SK-N-SH (cell line): ENCODE measurements at regions not wholly inside any gene's neighbourhood (a gene's known extent, or its start where the extent isn't known, plus 50 kb on each side); places are given as distances from the start of the nearest gene placed in this dataset.
"Not testable (repeated sequence)": the region's sequence is repeated elsewhere in the genome, so short reads cannot be mapped to it uniquely, and the experiment has no call there.

Experiments used
- CTCF ChIA-PET: fragments of 300-600, 350-600 bp; formaldehyde crosslinking; extraction: SDS; loops from one replicate; lab custom pipeline; 2021; lab: Yijun Ruan, JAX
- POLR2A ChIA-PET: fragments of 350-600 bp; sonication (Branson Sonifier 250); formaldehyde crosslinking; extraction: SDS; loops from one replicate; lab custom pipeline; 2020; ENCODE audit warnings: antibody characterized with exemption, inconsistent platforms; lab: Yijun Ruan, JAX
- DNase-seq: peaks from one replicate; pipeline ENCODE4 v3.0.0; 2012
- H2AFZ ChIP-seq: fragments of 200-600 bp; sonication (generic); 2 replicates; pipeline ENCODE4 v1.8.1; 2016; ENCODE audit warnings: antibody characterized with exemption, mild to moderate bottlenecking, low read depth
- H3F3A ChIP-seq: fragments of 200-600 bp; sonication (generic); replicated peaks from 2 replicates; pipeline ENCODE3; 2016; ENCODE audit warnings: antibody characterized with exemption, mild to moderate bottlenecking; ENCODE audit not compliant: insufficient read depth
- H3K27ac ChIP-seq, 2 experiments: fragments of 200-500 bp in 1 of 2; fragments of 200-600 bp in 1 of 2; sonication (Bioruptor generic) in 1 of 2; sonication (generic), shearing (Covaris generic) in 1 of 2; 2 replicates each; pipeline versions ENCODE4 v1.5.1 to v1.6.1; 2014 to 2016; ENCODE audit warnings: low read depth in 2 of 2, inconsistent platforms in 1 of 2, low read length in 1 of 2, mild to moderate bottlenecking in 1 of 2, mixed read lengths in 1 of 2
- H3K27me3 ChIP-seq: fragments of 200-600 bp; sonication (generic), shearing (Covaris generic); 2 replicates; pipeline ENCODE4 v1.6.1; 2016; ENCODE audit warnings: mixed run types; ENCODE audit not compliant: insufficient read depth
- H3K36me3 ChIP-seq, 2 experiments: fragments of 200-500 bp in 1 of 2; fragments of 200-600 bp in 1 of 2; sonication (Bioruptor generic) in 1 of 2; sonication (generic) in 1 of 2; replicated peaks in 1 of 2; 2 replicates each; pipeline versions ENCODE3 to v1.5.1; 2014 to 2016; ENCODE audit warnings: low read length in 1 of 2, mild to moderate bottlenecking in 1 of 2; ENCODE audit not compliant: insufficient read depth in 2 of 2, control insufficient read depth in 1 of 2
- H3K4me1 ChIP-seq, 2 experiments: fragments of 200-500 bp in 1 of 2; fragments of 200-600 bp in 1 of 2; sonication (Bioruptor generic) in 1 of 2; sonication (generic), shearing (Covaris generic) in 1 of 2; 2 replicates each; pipeline versions ENCODE4 v1.5.1 to v1.6.1; 2014 to 2016; ENCODE audit warnings: low read depth in 1 of 2, low read length in 1 of 2, mixed run types in 1 of 2; ENCODE audit not compliant: insufficient read depth in 2 of 2, control insufficient read depth in 1 of 2
- H3K4me2 ChIP-seq: fragments of 200-600 bp; sonication (generic), shearing (Covaris generic); 2 replicates; pipeline ENCODE4 v1.6.1; 2017; ENCODE audit warnings: mixed run types
- H3K4me3 ChIP-seq, 2 experiments: fragments of 200-500 bp in 1 of 2; fragments of 200-600 bp in 1 of 2; sonication (Bioruptor generic) in 1 of 2; sonication (generic), shearing (Covaris generic) in 1 of 2; 2 replicates each; pipeline versions ENCODE4 v1.5.1 to v1.8.1; 2014 to 2016; ENCODE audit warnings: low read depth in 2 of 2, inconsistent platforms in 1 of 2, low read length in 1 of 2, mild to moderate bottlenecking in 1 of 2, mixed read lengths in 1 of 2, moderate library complexity in 1 of 2
- H3K79me2 ChIP-seq: fragments of 200-600 bp; sonication (generic); 2 replicates; pipeline ENCODE4 v1.8.1; 2017; ENCODE audit warnings: mild to moderate bottlenecking; ENCODE audit not compliant: insufficient read depth
- H3K9ac ChIP-seq: fragments of 200-600 bp; sonication (generic); 2 replicates; pipeline ENCODE4 v1.6.1; 2017; ENCODE audit warnings: mixed run types
- H3K9me2 ChIP-seq: fragments of 200-600 bp; sonication (generic); 2 replicates; pipeline ENCODE4 v1.6.1; 2017; ENCODE audit warnings: mixed run types
- H3K9me3 ChIP-seq: fragments of 200-600 bp; sonication (generic); 2 replicates; pipeline ENCODE4 v1.6.1; 2017; ENCODE audit warnings: mixed run types, mild to moderate bottlenecking, moderate library complexity
- H4K20me1 ChIP-seq: fragments of 200-600 bp; sonication (generic); 2 replicates; pipeline ENCODE4 v1.6.1; 2017; ENCODE audit warnings: mild to moderate bottlenecking, mixed run types; ENCODE audit not compliant: insufficient read depth
- CHD2 ChIP-seq: fragments of 150-350 bp; IDR thresholded peaks from 2 replicates; pipeline ENCODE4 v1.6.1; 2018; ENCODE audit warnings: low read length; ENCODE audit not compliant: partially characterized antibody
- FOXM1 ChIP-seq: IDR thresholded peaks from 2 replicates; pipeline ENCODE4 v1.4.0; 2012; ENCODE audit warnings: low read depth, mild to moderate bottlenecking
- GABPA ChIP-seq: IDR thresholded peaks from 2 replicates; pipeline ENCODE4 v1.4.0; 2012; ENCODE audit warnings: low read depth, mild to moderate bottlenecking
- NFIC ChIP-seq: IDR thresholded peaks from 2 replicates; pipeline ENCODE4 v1.4.0; 2012; ENCODE audit warnings: borderline replicate concordance
- POLR2AphosphoS5 ChIP-seq: IDR thresholded peaks from 2 replicates; pipeline ENCODE4 v1.6.1; 2012; ENCODE audit warnings: low read depth, low read length
- SMC3 ChIP-seq: IDR thresholded peaks from 2 replicates; pipeline ENCODE4 v1.6.1; 2012; ENCODE audit warnings: low read depth, low read length, improper control_type of control experiment
- TCF12 ChIP-seq: IDR thresholded peaks from 2 replicates; pipeline ENCODE4 v1.4.0; 2012
- USF2 ChIP-seq: fragments of 150-350 bp; IDR thresholded peaks from 2 replicates; pipeline ENCODE4 v1.6.1; 2017; ENCODE audit warnings: antibody characterized with exemption, low read length, low read depth, borderline replicate concordance
- WGBS: methylation state at CpG from one replicate; pipeline ENCODE4 v1.1.6; 2017; ENCODE audit warnings: low lambda C conversion rate; 5-methylcytosine and 5-hydroxymethylcytosine counted together
- TF ChIP-seq, protein P1 (sequence below): fragments of 200-600 bp; sonication (generic); IDR thresholded peaks from 2 replicates; pipeline ENCODE4 v1.6.1; 2017; ENCODE audit warnings: antibody characterized with exemption, mild to moderate bottlenecking, moderate library complexity
- TF ChIP-seq, protein P2 (sequence below): IDR thresholded peaks from 2 replicates; pipeline ENCODE4 v1.4.0; 2012; ENCODE audit warnings: low read depth

DNA sequence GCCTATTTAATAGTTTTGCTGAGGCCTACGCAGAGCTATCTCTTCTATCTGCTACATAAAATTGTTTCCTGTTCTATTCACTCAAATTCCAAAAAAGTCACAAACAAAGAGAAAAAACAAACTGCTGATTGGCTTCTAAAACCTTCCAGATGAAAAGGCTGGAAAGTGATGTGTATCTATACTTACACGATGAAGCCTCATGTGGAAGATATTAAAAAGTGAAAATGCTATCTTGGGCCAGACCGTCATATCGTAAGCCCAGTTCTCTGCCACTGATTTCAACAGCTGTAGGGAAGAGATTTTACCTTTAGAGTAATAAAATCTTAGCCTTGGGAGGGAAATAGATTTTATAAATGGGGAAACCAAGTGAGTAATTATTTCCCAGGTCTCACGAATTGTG is 394.8 kb downstream of the KIF20B start:
- Histone ChIP-seq H3K4me1 (no peaks in the 10 kb centered on the region), H4K20me1 (no peaks in the 10 kb centered on the region), H3K9ac (no peak overlapping the region), H3F3A (no peaks in the 10 kb centered on the region), H3K4me3 (no peak overlapping the region), H2AFZ (no peak overlapping the region), H3K9me2 (no peaks in the 10 kb centered on the region), H3K79me2 (no peaks in the 10 kb centered on the region), H3K9me3 (no peaks in the 10 kb centered on the region), H3K27me3 (no peaks in the 10 kb centered on the region), H3K27ac (no peak overlapping the region), H3K4me2 (no peak overlapping the region), H3K36me3 (no peaks in the 10 kb centered on the region)
- 19% methylated on average over 5 of the region's 5 CpGs for WGBS
- TF ChIP-seq GABPA: no peak
- TF ChIP-seq POLR2AphosphoS5: no peak
- no peak for TF ChIP-seq FOXM1
- no peak for TF ChIP-seq SMC3
- CTCF ChIA-PET: no interaction called here
- POLR2A ChIA-PET: no interaction called here
- no peak for DNase-seq

GRCh38 chr10:90107581-90107980 is 406.2 kb downstream of the KIF20B start:
- POLR2A ChIA-PET, H3K4me1 ChIP-seq, H2AFZ ChIP-seq, H3K4me3 ChIP-seq, H3K9me2 ChIP-seq, H3K79me2 ChIP-seq, CTCF ChIA-PET, H3K4me2 ChIP-seq, H3K9me3 ChIP-seq, H3F3A ChIP-seq, DNase-seq, H4K20me1 ChIP-seq, H3K36me3 ChIP-seq, H3K9ac ChIP-seq, H3K27ac ChIP-seq, H3K27me3 ChIP-seq: not testable (repeated sequence)

- ChIA-PET POLR2A (no interaction called here), CTCF (no interaction called here)
- no peaks in the 10 kb centered on the region for H4K20me1 ChIP-seq
- H3K79me2 ChIP-seq: no peaks in the 10 kb centered on the region
- no peak for DNase-seq
- H3K9ac ChIP-seq: no peak overlapping the region
- H3K27ac ChIP-seq: no peak overlapping the region
- H3F3A ChIP-seq: no peaks in the 10 kb centered on the region
- H3K4me1 ChIP-seq: no peaks in the 10 kb centered on the region
- no peaks in the 10 kb centered on the region for H3K36me3 ChIP-seq
- H3K4me3 ChIP-seq: no peak overlapping the region
- 0% methylated on average over 1 of the region's 1 CpG for WGBS
- no peaks in the 10 kb centered on the region for H3K27me3 ChIP-seq
- no peaks in the 10 kb centered on the region for H3K9me2 ChIP-seq
- no peak overlapping the region for H3K4me2 ChIP-seq
- no peak overlapping the region for H2AFZ ChIP-seq
- no peaks in the 10 kb centered on the region for H3K9me3 ChIP-seq
- TF ChIP-seq POLR2AphosphoS5 (no peak), NFIC (no peak), CHD2 (no peak), TCF12 (no peak), USF2 (no peak)
- TF ChIP-seq, protein P1, sequence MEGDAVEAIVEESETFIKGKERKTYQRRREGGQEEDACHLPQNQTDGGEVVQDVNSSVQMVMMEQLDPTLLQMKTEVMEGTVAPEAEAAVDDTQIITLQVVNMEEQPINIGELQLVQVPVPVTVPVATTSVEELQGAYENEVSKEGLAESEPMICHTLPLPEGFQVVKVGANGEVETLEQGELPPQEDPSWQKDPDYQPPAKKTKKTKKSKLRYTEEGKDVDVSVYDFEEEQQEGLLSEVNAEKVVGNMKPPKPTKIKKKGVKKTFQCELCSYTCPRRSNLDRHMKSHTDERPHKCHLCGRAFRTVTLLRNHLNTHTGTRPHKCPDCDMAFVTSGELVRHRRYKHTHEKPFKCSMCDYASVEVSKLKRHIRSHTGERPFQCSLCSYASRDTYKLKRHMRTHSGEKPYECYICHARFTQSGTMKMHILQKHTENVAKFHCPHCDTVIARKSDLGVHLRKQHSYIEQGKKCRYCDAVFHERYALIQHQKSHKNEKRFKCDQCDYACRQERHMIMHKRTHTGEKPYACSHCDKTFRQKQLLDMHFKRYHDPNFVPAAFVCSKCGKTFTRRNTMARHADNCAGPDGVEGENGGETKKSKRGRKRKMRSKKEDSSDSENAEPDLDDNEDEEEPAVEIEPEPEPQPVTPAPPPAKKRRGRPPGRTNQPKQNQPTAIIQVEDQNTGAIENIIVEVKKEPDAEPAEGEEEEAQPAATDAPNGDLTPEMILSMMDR: no peak
- TF ChIP-seq, protein P2, sequence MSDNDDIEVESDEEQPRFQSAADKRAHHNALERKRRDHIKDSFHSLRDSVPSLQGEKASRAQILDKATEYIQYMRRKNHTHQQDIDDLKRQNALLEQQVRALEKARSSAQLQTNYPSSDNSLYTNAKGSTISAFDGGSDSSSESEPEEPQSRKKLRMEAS: no peak
Observed at GRCh38 chr10:90111671-90112070, 410.3 kb downstream of the KIF20B start.
